OCI-LY3 (cell line): ENCODE measurements at regions not wholly inside any gene's neighbourhood (a gene's known extent, or its start where the extent isn't known, plus 50 kb on each side); places are given as distances from the start of the nearest gene placed in this dataset.

ENCODE experiments used
- H2AFZ ChIP-seq: fragments of 200-600, 300-600 bp; shearing (Covaris generic); 2 replicates; pipeline ENCODE4 v1.6.0; 2014; ENCODE audit warnings: antibody characterized with exemption, low read depth, low read length
- H3K27ac ChIP-seq: fragments of 200-600, 300-600 bp; sonication (generic); 2 replicates; pipeline ENCODE4 v1.5.1; 2014; ENCODE audit warnings: mild to moderate bottlenecking, low read length, moderate library complexity, mixed read lengths
- H3K27me3 ChIP-seq: fragments of 200-600, 300-600 bp; sonication (generic); 2 replicates; pipeline ENCODE4 v1.6.1; 2014; ENCODE audit warnings: low read depth, low read length, mixed read lengths
- H3K36me3 ChIP-seq: fragments of 200-600, 300-600 bp; sonication (generic); replicated peaks from 2 replicates; pipeline ENCODE3; 2014; ENCODE audit warnings: low read depth, low read length, mixed read lengths
- H3K4me1 ChIP-seq: fragments of 300-600, 200-600 bp; sonication (generic); 2 replicates; pipeline ENCODE4 v1.6.1; 2014; ENCODE audit warnings: low read length, mixed read lengths
- H3K4me2 ChIP-seq: fragments of 200-600, 300-600 bp; sonication (generic); 2 replicates; pipeline ENCODE4 v1.6.1; 2014; ENCODE audit warnings: low read length, mixed read lengths
- H3K4me3 ChIP-seq: fragments of 300-600, 200-600 bp; sonication (generic); 2 replicates; pipeline ENCODE4 v1.5.1; 2014; ENCODE audit warnings: antibody characterized with exemption, mild to moderate bottlenecking, low read length, moderate library complexity
- H3K79me2 ChIP-seq: fragments of 300-600, 200-600 bp; shearing (Covaris generic); 2 replicates; pipeline ENCODE4 v1.6.1; 2014; ENCODE audit warnings: mild to moderate bottlenecking, low read length, mixed read lengths
- H3K9ac ChIP-seq: fragments of 300-600, 200-600 bp; shearing (Covaris generic); 2 replicates; pipeline ENCODE4 v1.6.0; 2014; ENCODE audit warnings: mild to moderate bottlenecking, low read length, moderate library complexity
- H3K9me3 ChIP-seq: fragments of 200-600, 300-600 bp; shearing (Covaris generic); 2 replicates; pipeline ENCODE4 v1.6.1; 2014; ENCODE audit warnings: low read length, mixed read lengths; ENCODE audit not compliant: insufficient read depth
- H4K20me1 ChIP-seq: fragments of 200-600, 300-600 bp; sonication (generic); 2 replicates; pipeline ENCODE4 v1.6.1; 2016; ENCODE audit warnings: low read length, mixed read lengths; ENCODE audit not compliant: insufficient read depth
- EZH2phosphoT487 ChIP-seq: fragments of 200-600 bp; shearing (Covaris generic); IDR thresholded peaks from 2 replicates; pipeline ENCODE4 v1.6.1; 2018; ENCODE audit warnings: antibody characterized with exemption, mixed run types, low read depth
- TF ChIP-seq, protein P1 (sequence below): fragments of 200-600, 300-600 bp; sonication (generic); IDR thresholded peaks from 2 replicates; pipeline ENCODE4 v1.5.1; 2014; ENCODE audit warnings: antibody characterized with exemption, low read length, low read depth

DNA sequence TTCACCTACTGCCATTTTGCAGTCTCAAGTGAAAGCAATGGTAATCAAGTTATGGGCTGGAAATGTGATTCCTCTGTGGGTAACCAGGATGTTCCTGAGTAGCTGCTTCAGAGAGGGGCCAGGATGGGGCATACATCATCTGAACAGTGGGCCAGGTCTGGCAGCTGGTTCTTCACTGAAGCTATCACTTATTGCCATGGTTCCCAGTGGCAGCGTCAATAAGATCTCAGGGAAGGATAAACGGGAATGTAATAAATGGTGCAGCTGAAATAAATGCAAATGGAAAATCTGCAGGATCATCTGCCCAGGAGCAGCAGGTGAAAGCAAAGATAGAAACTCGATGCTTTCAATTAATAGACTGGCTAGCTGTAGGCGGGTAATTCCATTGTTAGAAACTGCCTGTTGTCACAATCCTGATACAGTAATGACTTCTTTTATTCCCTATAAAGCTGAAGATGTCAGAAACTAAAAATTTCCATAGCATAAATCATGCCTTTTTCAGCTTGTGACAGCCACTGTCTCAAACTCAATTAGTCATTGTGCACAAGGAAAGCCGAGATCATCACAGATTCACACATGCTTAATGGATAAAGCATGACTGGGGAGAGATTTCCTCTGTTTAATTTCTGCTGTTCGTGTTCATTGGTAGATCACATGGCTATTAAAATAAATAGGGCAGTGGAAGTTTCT, 56.2 kb upstream of the CCDC85A start:
- no peak overlapping the region for H2AFZ ChIP-seq
- no peaks in the 10 kb centered on the region for H3K27me3 ChIP-seq
- H3K4me3 ChIP-seq = no peak overlapping the region
- no peaks in the 10 kb centered on the region for H3K36me3 ChIP-seq
- H3K4me1 ChIP-seq = no peaks in the 10 kb centered on the region
- H3K4me2 ChIP-seq = no peak overlapping the region
- no peaks in the 10 kb centered on the region for H4K20me1 ChIP-seq
- TF ChIP-seq EZH2phosphoT487 = no peak
- TF ChIP-seq, protein P1, sequence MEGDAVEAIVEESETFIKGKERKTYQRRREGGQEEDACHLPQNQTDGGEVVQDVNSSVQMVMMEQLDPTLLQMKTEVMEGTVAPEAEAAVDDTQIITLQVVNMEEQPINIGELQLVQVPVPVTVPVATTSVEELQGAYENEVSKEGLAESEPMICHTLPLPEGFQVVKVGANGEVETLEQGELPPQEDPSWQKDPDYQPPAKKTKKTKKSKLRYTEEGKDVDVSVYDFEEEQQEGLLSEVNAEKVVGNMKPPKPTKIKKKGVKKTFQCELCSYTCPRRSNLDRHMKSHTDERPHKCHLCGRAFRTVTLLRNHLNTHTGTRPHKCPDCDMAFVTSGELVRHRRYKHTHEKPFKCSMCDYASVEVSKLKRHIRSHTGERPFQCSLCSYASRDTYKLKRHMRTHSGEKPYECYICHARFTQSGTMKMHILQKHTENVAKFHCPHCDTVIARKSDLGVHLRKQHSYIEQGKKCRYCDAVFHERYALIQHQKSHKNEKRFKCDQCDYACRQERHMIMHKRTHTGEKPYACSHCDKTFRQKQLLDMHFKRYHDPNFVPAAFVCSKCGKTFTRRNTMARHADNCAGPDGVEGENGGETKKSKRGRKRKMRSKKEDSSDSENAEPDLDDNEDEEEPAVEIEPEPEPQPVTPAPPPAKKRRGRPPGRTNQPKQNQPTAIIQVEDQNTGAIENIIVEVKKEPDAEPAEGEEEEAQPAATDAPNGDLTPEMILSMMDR = no peak
- no peak overlapping the region for H3K9ac ChIP-seq
- H3K9me3 ChIP-seq = no peaks in the 10 kb centered on the region
- H3K79me2 ChIP-seq = no peaks in the 10 kb centered on the region
- H3K27ac ChIP-seq = no peak overlapping the region

DNA sequence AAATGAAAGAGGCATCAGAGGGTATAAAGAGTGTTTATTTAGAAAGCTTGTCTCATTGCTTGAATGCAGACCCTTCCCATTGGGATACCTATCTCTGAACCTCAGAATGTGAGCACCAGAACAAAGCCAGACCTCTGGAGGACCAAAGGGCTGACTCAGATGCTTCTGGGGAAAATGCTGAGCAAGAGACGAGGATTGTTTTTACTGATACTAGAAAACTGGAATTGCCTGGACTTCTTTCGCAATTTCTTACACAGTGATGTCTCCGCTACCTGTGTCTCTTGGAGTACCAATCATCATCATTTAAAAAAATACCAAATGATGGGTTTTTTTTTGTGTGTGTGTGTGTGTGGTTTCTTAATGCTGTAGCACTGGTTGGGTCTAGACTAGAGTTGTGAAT, 55.6 kb upstream of the CCDC85A start:
- Histone ChIP-seq H3K9ac (no peak overlapping the region), H2AFZ (no peak overlapping the region), H4K20me1 (no peaks in the 10 kb centered on the region), H3K79me2 (no peaks in the 10 kb centered on the region), H3K27me3 (no peaks in the 10 kb centered on the region), H3K36me3 (no peaks in the 10 kb centered on the region), H3K4me1 (no peaks in the 10 kb centered on the region), H3K9me3 (no peaks in the 10 kb centered on the region), H3K27ac (no peak overlapping the region), H3K4me2 (no peak overlapping the region), H3K4me3 (no peak overlapping the region)
- TF ChIP-seq, protein P1 = no peak
- TF ChIP-seq EZH2phosphoT487 = no peak

DNA sequence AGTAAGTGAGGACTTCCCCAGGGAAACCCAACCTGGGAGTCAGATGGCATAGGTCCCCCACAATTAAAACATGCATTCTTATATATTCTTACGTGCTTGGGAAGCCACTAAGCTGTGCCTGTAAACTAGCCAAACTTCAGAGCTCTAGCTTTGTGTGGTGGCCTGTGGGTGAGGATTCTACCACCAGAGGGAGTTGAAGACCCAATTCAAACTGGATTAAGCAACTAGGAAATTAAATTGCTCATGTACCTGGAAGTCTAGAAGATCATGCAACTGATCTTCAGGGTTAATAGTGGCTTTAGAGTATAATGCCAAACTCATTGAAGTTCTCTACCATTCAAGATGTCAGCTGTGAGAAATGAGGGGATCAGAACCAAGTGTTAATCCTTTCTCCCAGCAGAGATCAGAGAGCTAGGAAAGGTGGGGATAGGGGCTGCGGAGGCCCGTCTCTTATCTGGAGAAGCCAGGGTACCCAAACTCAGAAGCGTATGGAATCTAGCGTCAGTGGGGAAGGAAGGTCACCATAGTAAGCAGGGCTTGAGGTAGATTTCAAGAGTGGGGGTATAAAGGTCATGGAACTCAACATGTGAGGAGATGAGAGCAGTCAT, 53.2 kb upstream of the CCDC85A start:
- H2AFZ ChIP-seq = no peak overlapping the region
- H3K4me3 ChIP-seq = no peak overlapping the region
- H3K79me2 ChIP-seq = no peaks in the 10 kb centered on the region
- no peaks in the 10 kb centered on the region for H3K27me3 ChIP-seq
- H3K9ac ChIP-seq = no peak overlapping the region
- no peak for TF ChIP-seq EZH2phosphoT487
- TF ChIP-seq, protein P1 = peak; percentile 75
- H3K4me2 ChIP-seq = no peak overlapping the region
- no peak overlapping the region for H3K27ac ChIP-seq
- H4K20me1 ChIP-seq = no peaks in the 10 kb centered on the region
- H3K36me3 ChIP-seq = no peaks in the 10 kb centered on the region
- H3K4me1 ChIP-seq = no peaks in the 10 kb centered on the region
- no peaks in the 10 kb centered on the region for H3K9me3 ChIP-seq

DNA sequence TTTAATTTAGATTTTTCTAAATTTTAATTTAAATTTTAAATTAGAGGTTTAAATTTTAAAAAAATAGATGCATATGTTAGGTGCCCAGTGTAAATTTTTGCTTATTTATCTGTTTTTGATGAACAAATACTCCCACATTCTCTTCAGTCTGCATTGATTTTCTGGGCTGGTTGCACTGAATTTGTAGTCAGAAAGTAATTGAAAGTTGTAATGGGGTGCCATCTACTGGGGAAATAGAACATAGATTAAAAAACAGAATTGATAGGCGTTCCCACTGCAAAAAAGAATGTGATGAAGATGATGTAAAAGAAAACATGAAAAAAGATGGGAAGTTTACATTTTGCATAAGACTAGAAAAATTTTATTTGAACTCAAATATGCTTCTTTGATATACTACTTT, 51.7 kb upstream of the CCDC85A start:
- H3K27ac ChIP-seq = no peak overlapping the region
- H2AFZ ChIP-seq = no peak overlapping the region
- TF ChIP-seq EZH2phosphoT487 = no peak
- TF ChIP-seq, protein P1 = peak; percentile 64
- no peaks in the 10 kb centered on the region for H4K20me1 ChIP-seq
- H3K4me3 ChIP-seq = no peak overlapping the region
- H3K27me3 ChIP-seq = no peaks in the 10 kb centered on the region
- H3K9ac ChIP-seq = no peak overlapping the region
- H3K79me2 ChIP-seq = no peaks in the 10 kb centered on the region
- no peaks in the 10 kb centered on the region for H3K4me1 ChIP-seq
- H3K36me3 ChIP-seq = no peaks in the 10 kb centered on the region
- H3K4me2 ChIP-seq = no peak overlapping the region
- H3K9me3 ChIP-seq = no peaks in the 10 kb centered on the region
